K562 (cell line): ENCODE measurements at regions not wholly inside any gene's neighbourhood (a gene's known extent, or its start where the extent isn't known, plus 50 kb on each side); places are given as distances from the start of the nearest gene placed in this dataset.

Source experiments
- ATAC-seq: fragments of 200-7000 bp; cut with Tn5 transposase; 3 replicates; pipeline ENCODE4 v1.9.1; 2020; ENCODE audit warnings: moderate library complexity
- BruUV-seq: library from RNA; stranded (reverse); fragments of 400-500 nt; replicated peaks from 2 replicates; lab custom pipeline; 2021; lab: Mats Ljungman, UMichigan
- CTCF ChIA-PET: fragments of 300-600 bp; formaldehyde crosslinking; extraction: SDS; loops from one replicate; lab custom pipeline; 2021; ENCODE audit warnings: low intra/inter-chr PET ratio; lab: Yijun Ruan, JAX
- POLR2A ChIA-PET: fragments of 300-600, 350-650 bp; sonication (Branson Sonifier 250); formaldehyde crosslinking; extraction: SDS; loops from one replicate; lab custom pipeline; 2021; ENCODE audit warnings: antibody characterized with exemption, inconsistent platforms; lab: Yijun Ruan, JAX
- DNase-seq, 4 experiments: peaks; one replicate each; pipeline versions ENCODE4 v3.0.0 to v3.0.0-alpha.2; 2011 to 2018; ENCODE audit warnings: low spot score in 3 of 4, mixed read lengths in 3 of 4; ENCODE audit errors: extremely low read depth in 1 of 4
- FAIRE-seq: peaks from 2 replicates; lab custom pipeline; 2011; peaks lifted over from hg19 to GRCh38; lab: Jason Lieb, UNC
- H2AFZ ChIP-seq: 2 replicates; pipeline ENCODE4 v1.6.0; 2011; ENCODE audit warnings: low read depth, low read length, control low read depth, inconsistent platforms
- H3K27ac ChIP-seq: fragments of 200-600 bp; 3 replicates; pipeline ENCODE4 v1.8.0; 2011; ENCODE audit warnings: low read depth, mild to moderate bottlenecking, control low read depth, inconsistent platforms, low read length, moderate library complexity, mixed read lengths; ENCODE audit errors: extremely low read depth
- H3K27me3 ChIP-seq, 2 experiments: fragments of 300-600 bp in 1 of 2; 2 replicates in 1 of 2; 3 replicates in 1 of 2; pipeline versions ENCODE4 v1.6.0 to v1.8.0; 2011; ENCODE audit warnings: inconsistent platforms in 2 of 2, low read length in 2 of 2, mild to moderate bottlenecking in 1 of 2, mixed read lengths in 1 of 2, moderate library complexity in 1 of 2; ENCODE audit not compliant: control insufficient read depth in 2 of 2, insufficient read depth in 2 of 2
- H3K36me3 ChIP-seq: fragments of 300-600 bp; 3 replicates; pipeline ENCODE4 v1.8.0; 2011; ENCODE audit warnings: mild to moderate bottlenecking, low read length, inconsistent platforms; ENCODE audit not compliant: control insufficient read depth, insufficient read depth
- H3K4me1 ChIP-seq, 2 experiments: fragments of 200-600 bp in 1 of 2; replicated peaks in 1 of 2; 2 replicates in 1 of 2; 3 replicates in 1 of 2; pipeline versions ENCODE4 v1.5.1 to v1.8.0; 2011; ENCODE audit warnings: inconsistent platforms in 2 of 2, low read length in 2 of 2, mild to moderate bottlenecking in 1 of 2, mixed read lengths in 1 of 2, moderate library complexity in 1 of 2; ENCODE audit not compliant: control insufficient read depth in 2 of 2, insufficient read depth in 2 of 2
- H3K4me2 ChIP-seq: 2 replicates; pipeline ENCODE4 v1.6.1; 2011; ENCODE audit warnings: low read length, control low read depth, inconsistent platforms, mixed read lengths; ENCODE audit not compliant: insufficient read depth
- H3K4me3 ChIP-seq: fragments of 200-600 bp; sonication (generic), shearing (Covaris generic); 2 replicates; pipeline ENCODE4 v1.5.1; 2016; ENCODE audit warnings: control low read depth, inconsistent platforms
- H3K79me2 ChIP-seq: fragments of 200-600 bp; 3 replicates; pipeline ENCODE4 v1.8.0; 2011; ENCODE audit warnings: low read length, inconsistent platforms; ENCODE audit not compliant: control insufficient read depth, insufficient read depth
- H3K9ac ChIP-seq, 2 experiments: 2 replicates each; pipeline versions ENCODE4 v1.6.0 to v1.6.1; 2011; ENCODE audit warnings: low read depth in 2 of 2, low read length in 2 of 2, control low read depth in 1 of 2, inconsistent platforms in 1 of 2, mild to moderate bottlenecking in 1 of 2, mixed read lengths in 1 of 2; ENCODE audit not compliant: insufficient read depth in 1 of 2
- H3K9me1 ChIP-seq: one replicate; pipeline ENCODE4 v1.6.0; 2011; ENCODE audit warnings: inconsistent platforms, mild to moderate bottlenecking, low read length, moderate library complexity; ENCODE audit not compliant: control insufficient read depth, insufficient read depth
- H3K9me3 ChIP-seq: replicated peaks from 2 replicates; pipeline ENCODE4 v1.5.1; 2011; ENCODE audit warnings: low read depth, low read length, inconsistent platforms; ENCODE audit not compliant: control insufficient read depth, insufficient read depth
- H4K20me1 ChIP-seq: replicated peaks from 2 replicates; pipeline ENCODE4 v1.6.1; 2011; ENCODE audit warnings: low read length, inconsistent platforms, mixed read lengths; ENCODE audit not compliant: control insufficient read depth, insufficient read depth
- ATF7 ChIP-seq: fragments of 450-650 bp; IDR thresholded peaks from 2 replicates; pipeline ENCODE4 v1.7.1; 2014; ENCODE audit warnings: mild to moderate bottlenecking, moderate library complexity
- CSDE1 ChIP-seq, 2 experiments: fragments of 450-650 bp; IDR thresholded peaks; 2 replicates each; pipeline ENCODE4 v1.6.1; 2016; ENCODE audit warnings: mild to moderate bottlenecking in 1 of 2
- EGR1 ChIP-seq: fragments of 450-650 bp; conservative IDR thresholded peaks from 2 replicates; pipeline ENCODE4 v1.6.1; 2017; ENCODE audit warnings: mild to moderate bottlenecking
- HDAC2 ChIP-seq: fragments of 450-650 bp; IDR thresholded peaks from 2 replicates; pipeline ENCODE4 v1.6.1; 2016; ENCODE audit warnings: mild to moderate bottlenecking
- HES1 ChIP-seq: fragments of 450-650 bp; IDR thresholded peaks from 2 replicates; pipeline ENCODE4 v1.6.1; 2016; ENCODE audit warnings: low read depth, mild to moderate bottlenecking, moderate library complexity
- HMGXB4 ChIP-seq: sonication (generic); formaldehyde crosslinking; IDR thresholded peaks from 2 replicates; pipeline ENCODE4 v1.8.1; 2023; ENCODE audit warnings: mild to moderate bottlenecking, missing genetic modification reagents
- TRIM24 ChIP-seq, 2 experiments: fragments of 450-650 bp; IDR thresholded peaks; 2 replicates each; pipeline ENCODE4 v1.6.1; 2016
- ZNF395 ChIP-seq: fragments of 200-800 bp; sonication (Bioruptor generic); IDR thresholded peaks from 2 replicates; pipeline ENCODE4 v1.6.1; 2017; ENCODE audit warnings: missing genetic modification characterization, missing compliant biosample characterization
- ZNF830 ChIP-seq: fragments of 250-450 bp; sonication (Bioruptor Pico); IDR thresholded peaks from 2 replicates; pipeline ENCODE4 v1.5.0; 2021; ENCODE audit warnings: mild to moderate bottlenecking
- in situ Hi-C: fragments of 300-500 bp; cut with MboI; formaldehyde crosslinking; loops from 4 replicates; pipeline ENCODE4 v1.15.0; 2018; ENCODE audit warnings: inconsistent platforms, mixed read lengths
- intact Hi-C: fragments of 100-400 bp; cut with micrococcal nuclease; formaldehyde crosslinking; loops from 2 replicates; pipeline ENCODE4 v1.14.2; 2022
- TF ChIP-seq, protein P1 (sequence below): fragments of 450-650 bp; IDR thresholded peaks from 2 replicates; pipeline ENCODE4 v1.6.1; 2016; ENCODE audit warnings: antibody characterized with exemption
- TF ChIP-seq, protein P2 (sequence below): fragments of 450-650 bp; IDR thresholded peaks from 2 replicates; pipeline ENCODE4 v1.6.1; 2017; ENCODE audit warnings: antibody characterized with exemption, mild to moderate bottlenecking
- TF ChIP-seq, protein P3 (sequence below): IDR thresholded peaks from 3 replicates; pipeline ENCODE4 v1.6.1; 2011; ENCODE audit warnings: borderline replicate concordance, mild to moderate bottlenecking; ENCODE audit not compliant: insufficient read length, insufficient read depth

GRCh38 chr5:98698359-98698758 lies 75.1 kb upstream of the RGMB start:
- Histone ChIP-seq H3K9ac (no peak overlapping the region), H3K27me3 (no peaks in the 10 kb centered on the region), H4K20me1 (no peaks in the 10 kb centered on the region), H3K9me1 (no peaks in the 10 kb centered on the region), H3K36me3 (no peaks in the 10 kb centered on the region), H3K79me2 (no peaks in the 10 kb centered on the region), H3K4me2 (no peak overlapping the region), H3K27ac (no peak overlapping the region), H3K9me3 (0 out of 2 replicates have a peak, but pooled peaks cover 2% of the 10 kb centered on the region), H3K4me3 (no peak overlapping the region), H2AFZ (no peak overlapping the region), H3K4me1 (no peaks in the 10 kb centered on the region)
- CTCF ChIA-PET, result no interaction called here
- intact Hi-C loops (no loop called here), in situ Hi-C loops (no loop called here)
- POLR2A ChIA-PET, result no interaction called here
- FAIRE-seq, result no peak
- BruUV-seq, result no TSS peak
- no peak for ATAC-seq
- no peak for DNase-seq
- TF ChIP-seq, protein P1, sequence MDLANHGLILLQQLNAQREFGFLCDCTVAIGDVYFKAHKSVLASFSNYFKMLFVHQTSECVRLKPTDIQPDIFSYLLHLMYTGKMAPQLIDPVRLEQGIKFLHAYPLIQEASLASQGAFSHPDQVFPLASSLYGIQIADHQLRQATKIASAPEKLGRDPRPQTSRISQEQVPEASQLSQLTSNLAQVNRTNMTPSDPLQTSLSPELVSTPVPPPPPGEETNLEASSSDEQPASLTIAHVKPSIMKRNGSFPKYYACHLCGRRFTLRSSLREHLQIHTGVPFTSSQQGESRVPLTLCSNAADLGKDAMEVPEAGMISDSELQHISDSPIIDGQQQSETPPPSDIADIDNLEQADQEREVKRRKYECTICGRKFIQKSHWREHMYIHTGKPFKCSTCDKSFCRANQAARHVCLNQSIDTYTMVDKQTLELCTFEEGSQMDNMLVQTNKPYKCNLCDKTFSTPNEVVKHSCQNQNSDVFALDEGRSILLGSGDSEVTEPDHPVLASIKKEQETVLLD, result no peak
- TF ChIP-seq ATF7 (no peak), ZNF395 (CRISPR knock-in tag) (no peak), CSDE1 (IDR thresholded peaks at IDR 0.05) (no peak), TRIM24 (IDR thresholded peaks at IDR 0.05) (no peak), EGR1 (no peak), HDAC2 (no peak), HMGXB4 (CRISPR knock-in tag) (no peak), HES1 (no peak), ZNF830 (no peak)
- TF ChIP-seq, protein P2, sequence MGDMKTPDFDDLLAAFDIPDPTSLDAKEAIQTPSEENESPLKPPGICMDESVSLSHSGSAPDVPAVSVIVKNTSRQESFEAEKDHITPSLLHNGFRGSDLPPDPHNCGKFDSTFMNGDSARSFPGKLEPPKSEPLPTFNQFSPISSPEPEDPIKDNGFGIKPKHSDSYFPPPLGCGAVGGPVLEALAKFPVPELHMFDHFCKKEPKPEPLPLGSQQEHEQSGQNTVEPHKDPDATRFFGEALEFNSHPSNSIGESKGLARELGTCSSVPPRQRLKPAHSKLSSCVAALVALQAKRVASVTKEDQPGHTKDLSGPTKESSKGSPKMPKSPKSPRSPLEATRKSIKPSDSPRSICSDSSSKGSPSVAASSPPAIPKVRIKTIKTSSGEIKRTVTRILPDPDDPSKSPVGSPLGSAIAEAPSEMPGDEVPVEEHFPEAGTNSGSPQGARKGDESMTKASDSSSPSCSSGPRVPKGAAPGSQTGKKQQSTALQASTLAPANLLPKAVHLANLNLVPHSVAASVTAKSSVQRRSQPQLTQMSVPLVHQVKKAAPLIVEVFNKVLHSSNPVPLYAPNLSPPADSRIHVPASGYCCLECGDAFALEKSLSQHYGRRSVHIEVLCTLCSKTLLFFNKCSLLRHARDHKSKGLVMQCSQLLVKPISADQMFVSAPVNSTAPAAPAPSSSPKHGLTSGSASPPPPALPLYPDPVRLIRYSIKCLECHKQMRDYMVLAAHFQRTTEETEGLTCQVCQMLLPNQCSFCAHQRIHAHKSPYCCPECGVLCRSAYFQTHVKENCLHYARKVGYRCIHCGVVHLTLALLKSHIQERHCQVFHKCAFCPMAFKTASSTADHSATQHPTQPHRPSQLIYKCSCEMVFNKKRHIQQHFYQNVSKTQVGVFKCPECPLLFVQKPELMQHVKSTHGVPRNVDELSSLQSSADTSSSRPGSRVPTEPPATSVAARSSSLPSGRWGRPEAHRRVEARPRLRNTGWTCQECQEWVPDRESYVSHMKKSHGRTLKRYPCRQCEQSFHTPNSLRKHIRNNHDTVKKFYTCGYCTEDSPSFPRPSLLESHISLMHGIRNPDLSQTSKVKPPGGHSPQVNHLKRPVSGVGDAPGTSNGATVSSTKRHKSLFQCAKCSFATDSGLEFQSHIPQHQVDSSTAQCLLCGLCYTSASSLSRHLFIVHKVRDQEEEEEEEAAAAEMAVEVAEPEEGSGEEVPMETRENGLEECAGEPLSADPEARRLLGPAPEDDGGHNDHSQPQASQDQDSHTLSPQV, result no peak
- TF ChIP-seq, protein P3, sequence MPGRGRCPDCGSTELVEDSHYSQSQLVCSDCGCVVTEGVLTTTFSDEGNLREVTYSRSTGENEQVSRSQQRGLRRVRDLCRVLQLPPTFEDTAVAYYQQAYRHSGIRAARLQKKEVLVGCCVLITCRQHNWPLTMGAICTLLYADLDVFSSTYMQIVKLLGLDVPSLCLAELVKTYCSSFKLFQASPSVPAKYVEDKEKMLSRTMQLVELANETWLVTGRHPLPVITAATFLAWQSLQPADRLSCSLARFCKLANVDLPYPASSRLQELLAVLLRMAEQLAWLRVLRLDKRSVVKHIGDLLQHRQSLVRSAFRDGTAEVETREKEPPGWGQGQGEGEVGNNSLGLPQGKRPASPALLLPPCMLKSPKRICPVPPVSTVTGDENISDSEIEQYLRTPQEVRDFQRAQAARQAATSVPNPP, result no peak
